A673 (cell line): ENCODE measurements at regions not wholly inside any gene's neighbourhood (a gene's known extent, or its start where the extent isn't known, plus 50 kb on each side); places are given as distances from the start of the nearest gene placed in this dataset.

Experiments used
- BruUV-seq: library from RNA; stranded (reverse); fragments of 400-500 nt; replicated peaks from 2 replicates; lab custom pipeline; 2021; lab: Mats Ljungman, UMichigan
- CTCF ChIA-PET: fragments of 300-600 bp; sonication (Branson Sonifier 250); formaldehyde crosslinking; loops from one replicate; lab custom pipeline; 2022; ENCODE audit warnings: antibody characterized with exemption; lab: Charles Lee
- POLR2A ChIA-PET: fragments of 300-600 bp; sonication (Branson Sonifier 250); formaldehyde crosslinking; loops from one replicate; lab custom pipeline; 2022; ENCODE audit warnings: antibody characterized with exemption; ENCODE audit not compliant: low non-redundant PET; lab: Charles Lee
- DNase-seq: peaks from one replicate; pipeline ENCODE4 v3.0.0-alpha.2; 2015; ENCODE audit warnings: low spot score
- H3K27ac ChIP-seq: fragments of 200-600 bp; sonication (generic); 2 replicates; pipeline ENCODE4 v1.5.1; 2016; ENCODE audit warnings: mixed run types, low read depth, mild to moderate bottlenecking, mixed read lengths, antibody characterized with exemption, low read length; ENCODE audit not compliant: poor library complexity, severe bottlenecking
- H3K27me3 ChIP-seq: fragments of 200-600 bp; sonication (generic); replicated peaks from 2 replicates; pipeline ENCODE4 v1.6.1; 2017; ENCODE audit warnings: mixed run types, low read depth, mild to moderate bottlenecking, mixed read lengths, antibody characterized with exemption, low read length; ENCODE audit not compliant: insufficient read depth, poor library complexity
- H3K36me3 ChIP-seq: fragments of 200-600 bp; sonication (generic); 2 replicates; pipeline ENCODE4 v1.6.1; 2016; ENCODE audit warnings: mixed run types, mild to moderate bottlenecking, mixed read lengths, antibody characterized with exemption, low read length; ENCODE audit not compliant: insufficient read depth, poor library complexity, severe bottlenecking
- H3K4me1 ChIP-seq: fragments of 200-600 bp; sonication (generic); 2 replicates; pipeline ENCODE4 v1.6.1; 2017; ENCODE audit warnings: mixed run types, mild to moderate bottlenecking, mixed read lengths, antibody characterized with exemption, low read length; ENCODE audit not compliant: insufficient read depth, poor library complexity, severe bottlenecking
- H3K4me3 ChIP-seq: fragments of 200-600 bp; sonication (generic); 2 replicates; pipeline ENCODE4 v1.5.1; 2016; ENCODE audit warnings: low read depth, mixed run types, mild to moderate bottlenecking, mixed read lengths, low read length; ENCODE audit not compliant: poor library complexity, severe bottlenecking
- H3K9me3 ChIP-seq: fragments of 200-600 bp; sonication (generic); 2 replicates; pipeline ENCODE4 v1.6.1; 2016; ENCODE audit warnings: mixed run types, low read depth, mild to moderate bottlenecking, mixed read lengths, antibody characterized with exemption, low read length; ENCODE audit not compliant: poor library complexity, severe bottlenecking
- CTCF ChIP-seq: fragments of 300-800, 200-600 bp; sonication (generic); conservative IDR thresholded peaks from 2 replicates; pipeline ENCODE4 v1.5.1; 2017; ENCODE audit warnings: low read depth, mild to moderate bottlenecking, antibody characterized with exemption, low read length, moderate library complexity, mixed read lengths
- EZH2 ChIP-seq: fragments of 200-600 bp; sonication (generic); IDR thresholded peaks from 2 replicates; pipeline ENCODE4 v1.6.1; 2017; ENCODE audit warnings: borderline replicate concordance, low read depth, mild to moderate bottlenecking, mixed read lengths, antibody characterized with exemption, low read length; ENCODE audit not compliant: poor library complexity, severe bottlenecking
- intact Hi-C: fragments of 100-400 bp; cut with micrococcal nuclease; formaldehyde crosslinking; loops from one replicate; pipeline ENCODE4 v1.10.0; 2022; ENCODE audit not compliant: unreplicated experiment

DNA sequence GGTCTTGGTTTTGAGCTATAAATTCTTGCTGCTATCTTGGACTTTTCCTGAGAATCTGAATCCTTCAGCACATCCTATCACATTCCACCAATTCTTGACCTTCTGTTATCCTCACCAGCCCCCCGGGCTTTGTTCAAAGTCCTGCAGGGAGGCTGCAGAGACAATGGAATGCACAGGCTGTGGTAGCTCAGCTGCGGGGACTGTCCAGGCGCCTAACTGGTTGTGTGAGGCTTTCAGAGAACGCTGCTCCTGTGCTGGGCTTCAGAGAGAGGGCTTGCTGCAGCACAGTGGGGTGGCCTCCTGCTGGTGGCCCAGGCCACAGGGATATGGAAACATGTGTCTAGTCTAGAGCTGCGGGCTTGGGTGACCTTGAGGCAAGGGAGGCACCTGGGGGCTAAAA is 196.3 kb upstream of the GATB start:
- intact Hi-C loops: no loop called here
- TF ChIP-seq CTCF (no peak), EZH2 (no peak)
- H3K4me1 ChIP-seq: no peaks in the 10 kb centered on the region
- H3K27ac ChIP-seq: no peak overlapping the region
- H3K36me3 ChIP-seq: no peaks in the 10 kb centered on the region
- POLR2A ChIA-PET: no interaction called here
- BruUV-seq: no TSS peak
- H3K4me3 ChIP-seq: no peak overlapping the region
- H3K9me3 ChIP-seq: no peaks in the 10 kb centered on the region
- no peak for DNase-seq
- CTCF ChIA-PET: no interaction called here
- no peaks in the 10 kb centered on the region for H3K27me3 ChIP-seq

- BruUV-seq: no TSS peak
- no peak for TF ChIP-seq CTCF
- TF ChIP-seq EZH2: no peak
- Histone ChIP-seq H3K4me1 (no peaks in the 10 kb centered on the region), H3K27me3 (no peaks in the 10 kb centered on the region), H3K36me3 (no peaks in the 10 kb centered on the region), H3K4me3 (no peak overlapping the region), H3K9me3 (no peaks in the 10 kb centered on the region), H3K27ac (no peak overlapping the region)
- ChIA-PET CTCF (no interaction called here), POLR2A (no interaction called here)
- no peak for DNase-seq
- intact Hi-C loops: no loop called here
Measured at GRCh38 chr4:151955721-151956380, 195.0 kb upstream of the GATB start.

GRCh38 chr4:151953795-151954372 is 193.1 kb upstream of the GATB start:
- no peaks in the 10 kb centered on the region for H3K4me1 ChIP-seq
- H3K27ac ChIP-seq: no peak overlapping the region
- no peak for TF ChIP-seq CTCF
- no peak for TF ChIP-seq EZH2
- BruUV-seq: no TSS peak
- DNase-seq: no peak
- no peaks in the 10 kb centered on the region for H3K27me3 ChIP-seq
- ChIA-PET CTCF (no interaction called here), POLR2A (no interaction called here)
- H3K36me3 ChIP-seq: no peaks in the 10 kb centered on the region
- no peaks in the 10 kb centered on the region for H3K9me3 ChIP-seq
- intact Hi-C loops: no loop called here
- H3K4me3 ChIP-seq: no peak overlapping the region
